H9 (cell line): ENCODE measurements at regions not wholly inside any gene's neighbourhood (a gene's known extent, or its start where the extent isn't known, plus 50 kb on each side); places are given as distances from the start of the nearest gene placed in this dataset.

Source experiments
- DNase-seq: peaks from one replicate; pipeline ENCODE4 v3.0.0-alpha.2; 2017
- H2AFZ ChIP-seq: one replicate; pipeline ENCODE4 v1.6.1; 2013; ENCODE audit warnings: mild to moderate bottlenecking, low read length, control low read depth, moderate library complexity
- H2AK5ac ChIP-seq: 2 replicates; pipeline ENCODE4 v1.6.1; 2013; ENCODE audit warnings: low read length, control low read depth, mixed read lengths; ENCODE audit not compliant: insufficient read length
- H2BK120ac ChIP-seq: one replicate; pipeline ENCODE4 v1.6.1; 2013; ENCODE audit warnings: low read depth, mild to moderate bottlenecking, low read length, control low read depth, inconsistent platforms; ENCODE audit not compliant: poor library complexity, severe bottlenecking
- H2BK12ac ChIP-seq: 2 replicates; pipeline ENCODE4 v1.6.1; 2013; ENCODE audit warnings: low read length, control low read depth, mixed read lengths, low read depth; ENCODE audit not compliant: insufficient read length
- H2BK15ac ChIP-seq: 2 replicates; pipeline ENCODE4 v1.6.1; 2013; ENCODE audit warnings: low read depth, low read length, control low read depth
- H2BK20ac ChIP-seq: one replicate; pipeline ENCODE4 v1.6.1; 2013; ENCODE audit warnings: low read depth, mild to moderate bottlenecking, low read length, control low read depth, inconsistent platforms; ENCODE audit not compliant: poor library complexity, severe bottlenecking
- H2BK5ac ChIP-seq: 2 replicates; pipeline ENCODE4 v1.6.1; 2013; ENCODE audit warnings: low read length, control low read depth, mixed read lengths; ENCODE audit not compliant: insufficient read length
- H3K14ac ChIP-seq: 2 replicates; pipeline ENCODE4 v1.6.1; 2013; ENCODE audit warnings: low read length, control low read depth; ENCODE audit not compliant: insufficient read depth
- H3K18ac ChIP-seq: 2 replicates; pipeline ENCODE4 v1.6.1; 2013; ENCODE audit warnings: low read depth, mild to moderate bottlenecking, mixed read lengths, low read length, control low read depth; ENCODE audit not compliant: insufficient read length
- H3K23ac ChIP-seq: 2 replicates; pipeline ENCODE4 v1.6.1; 2013; ENCODE audit warnings: low read length, control low read depth, mixed read lengths, low read depth; ENCODE audit not compliant: insufficient read length
- H3K23me2 ChIP-seq: 2 replicates; pipeline ENCODE4 v1.6.1; 2013; ENCODE audit warnings: low read depth, mild to moderate bottlenecking, mixed read lengths, low read length, control low read depth; ENCODE audit not compliant: insufficient read length, poor library complexity, severe bottlenecking
- H3K27ac ChIP-seq: 2 replicates; pipeline ENCODE4 v1.5.1; 2013; ENCODE audit warnings: low read length, control low read depth, mixed read lengths, low read depth; ENCODE audit not compliant: insufficient read length
- H3K27me3 ChIP-seq: 2 replicates; pipeline ENCODE4 v1.6.1; 2013; ENCODE audit warnings: low read length, control low read depth, inconsistent platforms; ENCODE audit not compliant: insufficient read depth
- H3K4ac ChIP-seq: 2 replicates; pipeline ENCODE4 v1.6.1; 2013; ENCODE audit warnings: low read depth, mild to moderate bottlenecking, control low read depth, inconsistent platforms, low read length, moderate library complexity
- H3K4me1 ChIP-seq: 2 replicates; pipeline ENCODE4 v1.6.1; 2013; ENCODE audit warnings: low read length, control low read depth, inconsistent platforms; ENCODE audit not compliant: insufficient read depth
- H3K4me2 ChIP-seq: 2 replicates; pipeline ENCODE4 v1.6.1; 2013; ENCODE audit warnings: low read length, control low read depth, mixed read lengths; ENCODE audit not compliant: insufficient read length, insufficient read depth
- H3K56ac ChIP-seq: 2 replicates; pipeline ENCODE4 v1.6.1; 2013; ENCODE audit warnings: low read depth, mild to moderate bottlenecking, mixed read lengths, low read length, control low read depth; ENCODE audit not compliant: insufficient read length
- H3K79me1 ChIP-seq: 2 replicates; pipeline ENCODE4 v1.6.1; 2013; ENCODE audit warnings: low read depth, mild to moderate bottlenecking, moderate library complexity, low read length, control low read depth, inconsistent platforms; ENCODE audit not compliant: insufficient read depth, poor library complexity, severe bottlenecking
- H3K79me2 ChIP-seq: 2 replicates; pipeline ENCODE4 v1.6.1; 2013; ENCODE audit warnings: low read length, control low read depth, inconsistent platforms; ENCODE audit not compliant: insufficient read depth
- H3K9ac ChIP-seq: 2 replicates; pipeline ENCODE4 v1.6.1; 2013; ENCODE audit warnings: low read length, control low read depth, mixed read lengths; ENCODE audit not compliant: insufficient read length; ENCODE audit errors: extremely low read depth
- H3K9me3 ChIP-seq: one replicate; pipeline ENCODE4 v1.6.1; 2013; ENCODE audit warnings: low read depth, low read length, inconsistent platforms; ENCODE audit not compliant: control insufficient read depth
- H3T11ph ChIP-seq: one replicate; pipeline ENCODE4 v1.6.1; 2013; ENCODE audit warnings: mild to moderate bottlenecking, low read length, control low read depth, inconsistent platforms
- H4K20me1 ChIP-seq: one replicate; pipeline ENCODE4 v1.6.1; 2013; ENCODE audit not compliant: control insufficient read depth, insufficient read length, insufficient read depth
- H4K5ac ChIP-seq: 2 replicates; pipeline ENCODE4 v1.6.1; 2013; ENCODE audit warnings: low read depth, mild to moderate bottlenecking, mixed read lengths, low read length, control low read depth; ENCODE audit not compliant: insufficient read length
- H4K8ac ChIP-seq: replicated peaks from 2 replicates; pipeline ENCODE4 v1.6.1; 2013; ENCODE audit warnings: low read length, control low read depth, mixed read lengths, low read depth; ENCODE audit not compliant: insufficient read length
- H4K91ac ChIP-seq: 2 replicates; pipeline ENCODE4 v1.6.1; 2013; ENCODE audit warnings: low read depth, mild to moderate bottlenecking, moderate library complexity, mixed read lengths, low read length, control low read depth; ENCODE audit not compliant: insufficient read length
- H3K27ac Mint-ChIP-seq, 3 experiments: 2 replicates in 2 of 3; 3 replicates in 1 of 3; pipeline ENCODE4 v1.8.0; 2020 to 2021; ENCODE audit warnings: mixed read lengths in 3 of 3, mild to moderate bottlenecking in 1 of 3, moderate library complexity in 1 of 3
- H3K27me3 Mint-ChIP-seq: 2 replicates; pipeline ENCODE4 v1.8.0; 2021; ENCODE audit warnings: low read depth, mild to moderate bottlenecking, moderate library complexity, mixed read lengths
- H3K36me3 Mint-ChIP-seq, 3 experiments: 2 replicates in 2 of 3; 3 replicates in 1 of 3; pipeline ENCODE4 v1.8.0; 2020 to 2021; ENCODE audit warnings: low read depth in 3 of 3, mixed read lengths in 3 of 3; ENCODE audit not compliant: insufficient read depth in 1 of 3
- H3K4me1 Mint-ChIP-seq, 2 experiments: 2 replicates each; pipeline ENCODE4 v1.8.0; 2020; ENCODE audit warnings: mixed read lengths in 2 of 2
- H3K4me3 Mint-ChIP-seq, 2 experiments: 2 replicates in 1 of 2; 3 replicates in 1 of 2; pipeline ENCODE4 v1.8.0; 2020 to 2021; ENCODE audit warnings: mild to moderate bottlenecking in 2 of 2, mixed read lengths in 2 of 2, moderate library complexity in 1 of 2
- H3K9me3 Mint-ChIP-seq, 2 experiments: 2 replicates in 1 of 2; 3 replicates in 1 of 2; pipeline ENCODE4 v1.8.0; 2020; ENCODE audit warnings: mild to moderate bottlenecking in 2 of 2, mixed read lengths in 2 of 2, moderate library complexity in 1 of 2
- CTCF ChIP-seq: fragments of 200-600 bp; sonication (generic); conservative IDR thresholded peaks from 3 replicates; pipeline ENCODE4 v1.8.0; 2021; ENCODE audit warnings: antibody characterized with exemption, mild to moderate bottlenecking
- WGBS: extraction: QIAGEN DNeasy Blood & Tissue Kit; methylation state at CpG from one replicate; pipeline ENCODE4 v1.1.7; 2013; ENCODE audit warnings: missing lambda C conversion rate, low lambda C conversion rate, mixed read lengths; ENCODE audit not compliant: insufficient read length; ENCODE audit errors: extremely low coverage; 5-methylcytosine and 5-hydroxymethylcytosine counted together

GRCh38 chr7:82677493-82677892 is 233.9 kb upstream of the CACNA2D1 start:
- H2BK20ac ChIP-seq: no peak overlapping the region
- H4K5ac ChIP-seq: no peak overlapping the region
- H3K4me1 ChIP-seq: no peaks in the 10 kb centered on the region
- no peak overlapping the region for H2AFZ ChIP-seq
- H2BK15ac ChIP-seq: no peak overlapping the region
- H3T11ph ChIP-seq: no peak overlapping the region
- no peak overlapping the region for H4K91ac ChIP-seq
- H3K9ac ChIP-seq: no peak overlapping the region
- no peaks in the 10 kb centered on the region for H3K36me3 Mint-ChIP-seq
- TF ChIP-seq CTCF: no peak
- H3K9me3 Mint-ChIP-seq: no peaks in the 10 kb centered on the region
- no peak for DNase-seq
- no peak overlapping the region for H3K27ac Mint-ChIP-seq
- no peak overlapping the region for H3K56ac ChIP-seq
- H3K9me3 ChIP-seq: no peaks in the 10 kb centered on the region
- no peaks in the 10 kb centered on the region for H3K79me2 ChIP-seq
- H3K79me1 ChIP-seq: no peaks in the 10 kb centered on the region
- no peak overlapping the region for H3K23ac ChIP-seq
- no CpG with 5 or more reads among the region's 2 CpGs for WGBS
- no peak overlapping the region for H2AK5ac ChIP-seq
- no peaks in the 10 kb centered on the region for H3K23me2 ChIP-seq
- H3K27me3 Mint-ChIP-seq: no peaks in the 10 kb centered on the region
- no peak overlapping the region for H3K14ac ChIP-seq
- H2BK5ac ChIP-seq: no peak overlapping the region
- H3K18ac ChIP-seq: no peak overlapping the region
- no peaks in the 10 kb centered on the region for H4K20me1 ChIP-seq
- peaks cover 14% of the 10 kb centered on the region in 2 experiments for H3K4me1 Mint-ChIP-seq
- no peak overlapping the region for H3K4me3 Mint-ChIP-seq
- no peak overlapping the region for H2BK12ac ChIP-seq
- H3K4ac ChIP-seq: no peak overlapping the region
- no peak overlapping the region for H3K4me2 ChIP-seq
- no peaks in the 10 kb centered on the region for H3K27me3 ChIP-seq
- no peak overlapping the region for H3K27ac ChIP-seq
- no peak overlapping the region for H4K8ac ChIP-seq
- no peak overlapping the region for H2BK120ac ChIP-seq
